Lower leg skin (tissue), 4 donors: ENCODE measurements at regions not wholly inside any gene's neighbourhood (a gene's known extent, or its start where the extent isn't known, plus 50 kb on each side); places are given as distances from the start of the nearest gene placed in this dataset.

Source experiments
- DNase-seq, 2 donors: peaks; one replicate each; pipeline ENCODE4 v3.0.0-alpha.2; 2019; ENCODE audit warnings: low spot score in 2 of 2
- H3K4me3 ChIP-seq: fragments of 200-600 bp; sonication (generic); 2 replicates; pipeline ENCODE4 v1.5.1; 2017; ENCODE audit warnings: mild to moderate bottlenecking, low read depth; ENCODE audit not compliant: poor library complexity, severe bottlenecking
- CTCF ChIP-seq, 3 donors: fragments of 450-650 bp; IDR thresholded peaks; one replicate each; pipeline ENCODE4 v1.5.1; 2016; ENCODE audit warnings: antibody characterized with exemption in 3 of 3, mild to moderate bottlenecking in 3 of 3, moderate library complexity in 2 of 3
- POLR2A ChIP-seq, 2 donors: fragments of 450-650 bp; IDR thresholded peaks; one replicate each; pipeline ENCODE4 v1.6.1; 2016 to 2017; ENCODE audit warnings: antibody characterized with exemption in 2 of 2, mild to moderate bottlenecking in 1 of 2, moderate library complexity in 1 of 2
- WGBS, 2 donors: methylation state at CpG; one replicate each; pipeline ENCODE4 v1.1.5; 2018; 5-methylcytosine and 5-hydroxymethylcytosine counted together
- intact Hi-C: fragments of 100-400 bp; cut with DNase I; formaldehyde crosslinking; loops from one replicate; pipeline ENCODE4 v1.15.0; 2023; ENCODE audit warnings: low total_unique reads

- no peak overlapping the region for H3K4me3 ChIP-seq
- intact Hi-C loops, result no loop called here
- DNase-seq, result no peak
- WGBS, 2 donors, result 72 to 74% methylated on average over 4 of the region's 4 CpGs
- TF ChIP-seq CTCF (IDR thresholded peaks at IDR 0.05), result no peak
- TF ChIP-seq POLR2A (IDR thresholded peaks at IDR 0.05), result no peak
Observed at GRCh38 chr2:221050020-221050795, 521.9 kb downstream of the EPHA4 start.

- WGBS, 2 donors, result 95% methylated on average over 8 of the region's 8 CpGs
- no peak for TF ChIP-seq CTCF (IDR thresholded peaks at IDR 0.05)
- no peak for TF ChIP-seq POLR2A (IDR thresholded peaks at IDR 0.05)
- no peak for DNase-seq
- H3K4me3 ChIP-seq, result no peak overlapping the region
- intact Hi-C loops, result no loop called here
Observed at GRCh38 chr2:221051162-221051561, 520.9 kb downstream of the EPHA4 start.

- intact Hi-C loops, result no loop called here
- no peak overlapping the region for H3K4me3 ChIP-seq
- TF ChIP-seq POLR2A (IDR thresholded peaks at IDR 0.05), result no peak
- TF ChIP-seq CTCF (IDR thresholded peaks at IDR 0.05), result no peak
- DNase-seq, result no peak
Observed at GRCh38 chr2:221060376-221060775, 511.7 kb downstream of the EPHA4 start.

- no peak for DNase-seq
- intact Hi-C loops, result no loop called here
- TF ChIP-seq CTCF (IDR thresholded peaks at IDR 0.05) (no peak), POLR2A (IDR thresholded peaks at IDR 0.05) (no peak)
- 90 to 97% methylated on average over 3 of the region's 3 CpGs for WGBS, 2 donors
- H3K4me3 ChIP-seq, result no peak overlapping the region
Observed at GRCh38 chr2:221063568-221063967, 508.5 kb downstream of the EPHA4 start.

GRCh38 chr2:221064058-221064854 is 507.8 kb downstream of the EPHA4 start:
- intact Hi-C loops, result no loop called here
- TF ChIP-seq CTCF (IDR thresholded peaks at IDR 0.05) (no peak), POLR2A (IDR thresholded peaks at IDR 0.05) (no peak)
- no peak for DNase-seq
- 67 to 70% methylated on average over 2 of the region's 2 CpGs for WGBS, 2 donors
- H3K4me3 ChIP-seq, result no peak overlapping the region
